Hematopoietic multipotent progenitor cell treated with erythropoietin and hydrocortisone succinate and interleukin-3 and kit ligand, for 15 days (in vitro differentiated cells): ENCODE measurements at regions not wholly inside any gene's neighbourhood (a gene's known extent, or its start where the extent isn't known, plus 50 kb on each side); places are given as distances from the start of the nearest gene placed in this dataset.
"Not testable (repeated sequence)": the region's sequence is repeated elsewhere in the genome, so short reads cannot be mapped to it uniquely, and the experiment has no call there.

Source experiments
- DNase-seq: peaks from one replicate; pipeline ENCODE4 v3.0.0-alpha.2; 2015; ENCODE audit warnings: low spot score

DNA sequence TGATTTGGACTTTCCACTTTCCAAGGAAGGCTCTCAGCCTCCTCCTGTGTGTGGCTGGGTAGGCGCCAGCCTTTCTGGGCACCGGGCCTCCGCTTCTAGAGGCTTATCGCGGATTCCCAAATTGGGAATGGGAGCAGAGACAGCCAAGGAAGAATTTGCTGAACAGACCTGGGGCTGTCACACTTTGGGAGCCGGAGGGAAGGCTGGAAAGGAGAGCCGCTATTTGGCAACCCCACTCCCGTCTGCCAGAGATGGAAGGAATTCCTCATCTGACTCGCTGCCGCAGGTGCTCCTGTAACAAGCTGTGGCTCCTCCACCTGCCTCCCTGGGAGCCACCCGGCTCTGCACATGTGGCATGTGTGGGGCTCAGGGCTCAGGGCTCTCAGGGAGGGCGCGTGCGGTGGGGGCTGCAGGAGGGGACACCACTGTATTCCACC is 50.8 kb upstream of the ECHDC3 start:
- no peak for DNase-seq

GRCh38 chr10:11689945-11690736 is 52.0 kb upstream of the ECHDC3 start:
- DNase-seq, result no peak

- not testable (repeated sequence) for DNase-seq
Measured at GRCh38 chr10:11688448-11688795, 53.8 kb upstream of the ECHDC3 start.

DNA sequence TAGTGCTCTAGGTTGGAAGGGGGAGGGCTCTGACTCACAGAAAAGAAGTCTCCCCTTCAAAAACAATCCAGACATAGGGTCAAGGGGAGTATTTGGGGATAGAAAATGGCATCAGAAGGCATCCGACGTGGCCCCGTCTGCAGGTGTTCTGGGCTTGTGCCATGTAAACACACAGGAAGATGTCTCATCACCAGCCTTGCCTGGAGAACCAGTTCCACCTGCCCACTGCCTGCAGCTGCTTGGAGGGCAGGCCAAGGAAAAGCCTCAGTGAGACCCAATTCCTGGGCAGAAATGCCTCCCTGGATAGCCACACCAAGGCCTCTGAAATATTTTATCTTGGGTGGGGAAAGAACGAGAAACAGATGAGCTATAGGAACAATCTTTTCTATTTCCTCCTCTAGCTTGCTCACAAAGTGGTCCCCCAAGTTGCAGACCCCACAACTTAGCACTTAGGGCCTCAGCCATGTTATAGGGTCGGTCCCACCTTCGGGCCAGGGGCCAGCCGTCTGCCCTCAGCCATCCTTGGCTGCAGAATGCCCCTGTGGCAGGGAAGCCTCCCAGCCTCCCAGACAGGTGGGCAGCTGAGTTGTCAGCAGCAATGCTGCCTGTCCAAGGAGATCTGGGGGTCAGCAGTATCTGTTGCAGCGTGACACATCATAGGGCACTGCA is 54.3 kb upstream of the ECHDC3 start:
- no peak for DNase-seq

DNA sequence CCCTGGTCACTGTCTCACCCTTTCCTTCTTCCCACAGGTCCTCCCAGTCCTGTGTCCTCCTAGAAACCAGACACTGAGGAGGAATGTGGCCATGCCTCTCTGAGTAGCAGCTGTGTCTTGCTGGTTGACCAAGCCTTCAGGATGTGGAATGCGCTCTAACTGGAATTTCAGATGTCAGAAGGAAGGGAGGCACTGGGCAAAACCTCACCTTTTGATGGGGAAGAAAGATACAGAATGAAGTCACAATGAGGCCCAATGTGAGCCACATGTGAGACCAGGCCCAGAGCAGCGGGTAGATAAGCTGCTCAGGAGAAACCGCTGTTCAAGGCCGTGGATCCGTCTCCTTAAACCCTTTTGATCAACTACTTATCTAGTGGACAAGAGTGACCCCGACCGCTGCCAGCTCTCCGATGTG is 54.8 kb upstream of the ECHDC3 start:
- DNase-seq, result no peak

GRCh38 chr10:11685787-11686218 is 56.4 kb upstream of the ECHDC3 start:
- peak; percentile 64 for DNase-seq

DNA sequence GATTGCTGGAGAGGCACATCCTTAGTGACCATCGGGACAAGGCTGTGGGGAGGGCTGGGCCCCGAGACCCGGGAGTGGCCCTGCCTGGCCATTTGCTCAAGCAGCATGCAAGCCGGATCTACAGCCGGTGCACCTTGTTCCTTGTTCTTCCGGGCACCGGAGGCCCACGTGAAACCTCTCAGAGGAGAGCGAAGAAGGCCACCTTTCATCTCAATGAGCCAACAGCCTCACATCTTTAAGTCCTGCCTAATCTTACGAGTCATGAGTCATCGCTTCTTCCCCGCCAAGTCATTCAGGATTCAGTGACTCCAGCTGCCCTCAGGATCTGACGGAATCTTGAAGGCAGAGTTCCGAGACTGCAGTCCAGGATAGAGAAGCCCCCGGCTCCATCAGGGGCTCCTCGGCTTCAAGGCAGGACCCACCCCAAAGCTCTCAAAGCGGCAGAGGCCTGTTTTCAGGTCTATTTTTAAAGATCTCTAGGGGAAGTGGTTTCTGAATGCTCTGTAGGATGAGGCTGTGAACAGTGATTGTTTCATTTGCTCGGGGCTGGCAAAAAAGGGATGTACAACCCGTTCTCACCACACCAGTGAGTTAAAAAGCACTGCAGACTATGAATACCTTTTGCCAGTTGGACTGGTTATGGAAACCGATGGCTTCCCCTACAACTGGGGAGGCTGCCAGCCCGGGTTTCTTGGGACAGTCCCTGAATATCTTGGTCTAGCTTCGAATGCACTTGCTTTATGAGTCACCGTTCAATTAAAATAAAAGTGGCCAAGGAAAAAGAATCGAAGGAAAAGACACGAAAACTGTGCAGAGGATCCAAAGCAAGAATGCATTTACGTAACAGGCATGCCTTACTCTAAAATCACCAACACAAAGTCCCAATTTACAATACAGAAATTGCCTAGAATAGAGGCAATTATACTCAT is 57.2 kb upstream of the ECHDC3 start:
- peak; percentile 53 for DNase-seq

- DNase-seq, result not testable (repeated sequence)
Measured at GRCh38 chr10:11684341-11684716, 57.9 kb upstream of the ECHDC3 start.

DNA sequence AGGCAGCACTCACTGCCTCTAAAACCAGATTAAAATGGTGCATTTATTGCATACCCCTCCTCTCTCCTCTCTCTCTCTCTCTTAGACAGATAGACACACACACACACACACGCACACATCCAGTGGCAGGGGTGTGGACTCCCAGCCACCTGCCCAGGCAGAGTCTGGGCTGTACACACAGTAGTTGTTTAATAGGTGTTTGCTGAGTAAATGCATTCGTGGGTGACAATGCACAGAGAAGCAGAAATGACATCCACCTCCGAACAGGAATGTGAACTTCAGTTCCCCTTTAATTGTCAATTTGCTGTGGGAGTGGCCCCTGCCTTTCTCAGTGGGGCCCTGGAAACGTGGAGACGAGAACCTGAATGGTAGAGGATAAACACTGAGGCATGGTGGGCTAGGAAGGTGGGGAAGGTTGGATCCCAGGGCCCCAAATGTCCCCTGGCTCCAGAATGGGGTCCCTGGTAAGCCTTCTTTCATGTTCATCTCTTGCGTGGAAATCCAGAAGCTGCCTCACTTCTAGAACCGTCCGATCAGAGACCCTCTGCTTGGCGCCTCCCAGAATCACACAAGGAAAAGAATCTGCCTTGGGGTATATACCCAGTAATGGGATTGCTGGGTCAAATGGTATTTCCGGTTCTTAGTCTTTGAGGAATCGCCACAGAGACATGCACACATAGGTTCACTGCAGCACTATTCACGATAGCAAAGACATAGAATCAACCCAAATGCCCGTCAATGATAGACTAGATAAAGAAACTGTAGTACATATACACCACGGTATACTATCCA is 58.5 kb upstream of the ECHDC3 start:
- DNase-seq, result no peak

DNA sequence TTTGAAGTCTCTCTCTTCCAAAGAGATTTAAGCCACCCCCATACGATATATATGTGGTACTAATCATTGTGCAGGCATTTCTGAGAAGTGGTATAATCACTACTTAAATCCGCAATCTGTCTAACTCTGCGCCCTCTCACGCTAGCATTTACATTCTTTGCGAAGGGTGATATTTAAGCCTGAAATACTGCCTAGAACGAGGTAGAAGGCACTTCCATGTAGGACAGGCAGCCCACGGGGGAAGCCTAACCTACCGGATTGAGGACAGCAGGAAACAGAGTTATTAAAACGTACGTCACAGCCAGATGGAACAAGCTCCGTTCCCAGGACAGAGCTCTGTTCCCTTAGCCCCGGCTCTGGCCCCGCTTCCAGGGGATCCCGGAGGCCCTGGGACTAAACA is 59.3 kb upstream of the ECHDC3 start:
- no peak for DNase-seq

GRCh38 chr10:11682267-11682683 is 59.9 kb upstream of the ECHDC3 start:
- DNase-seq, result no peak

GRCh38 chr10:11680496-11680895 is 61.7 kb upstream of the ECHDC3 start:
- no peak for DNase-seq

GRCh38 chr10:11679946-11680345 is 62.2 kb upstream of the ECHDC3 start:
- no peak for DNase-seq

- no peak for DNase-seq
Measured at GRCh38 chr10:11678074-11678793, 63.9 kb upstream of the ECHDC3 start.

DNA sequence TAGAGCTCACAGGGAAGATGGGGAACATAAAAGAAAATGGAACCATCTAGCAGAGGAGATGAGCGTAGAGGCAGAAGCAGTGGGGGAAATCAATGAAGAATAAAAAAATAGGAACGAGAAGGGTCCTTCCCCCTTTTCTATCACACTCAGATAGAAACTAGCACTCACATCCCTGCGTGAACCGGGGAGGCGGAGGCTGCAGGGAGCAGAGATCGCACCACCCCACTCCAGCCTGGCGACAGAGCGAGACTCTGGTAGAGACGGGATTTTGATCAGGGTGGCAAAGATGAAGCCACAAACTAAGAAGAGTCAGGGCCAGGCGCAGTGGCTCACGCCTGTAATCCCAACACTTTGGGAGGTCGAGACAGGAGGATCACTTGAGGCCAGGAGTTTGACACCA is 64.7 kb upstream of the ECHDC3 start:
- DNase-seq, result no peak

GRCh38 chr10:11673346-11674280 is 62.2 kb upstream of the USP6NL start:
- DNase-seq, result no peak

DNA sequence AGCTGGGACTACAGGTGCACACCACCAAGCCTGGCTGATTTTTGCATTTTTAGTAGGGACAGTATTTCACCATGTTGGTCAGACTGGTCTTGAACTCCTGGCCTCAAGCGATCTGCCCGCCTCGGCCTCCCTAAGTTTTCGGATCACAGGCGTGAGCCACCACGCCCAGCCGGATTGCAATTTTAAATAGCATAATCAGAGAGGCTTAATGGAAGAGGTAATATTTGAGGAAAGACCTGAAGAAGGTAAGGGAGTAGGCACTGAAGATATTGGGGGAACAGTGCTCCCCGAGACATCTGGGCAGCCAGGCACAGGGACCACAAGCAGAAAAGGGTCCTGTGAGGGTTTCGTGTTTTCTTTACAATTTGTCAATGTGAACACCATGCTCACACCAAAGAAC is 61.4 kb upstream of the USP6NL start:
- no peak for DNase-seq

DNA sequence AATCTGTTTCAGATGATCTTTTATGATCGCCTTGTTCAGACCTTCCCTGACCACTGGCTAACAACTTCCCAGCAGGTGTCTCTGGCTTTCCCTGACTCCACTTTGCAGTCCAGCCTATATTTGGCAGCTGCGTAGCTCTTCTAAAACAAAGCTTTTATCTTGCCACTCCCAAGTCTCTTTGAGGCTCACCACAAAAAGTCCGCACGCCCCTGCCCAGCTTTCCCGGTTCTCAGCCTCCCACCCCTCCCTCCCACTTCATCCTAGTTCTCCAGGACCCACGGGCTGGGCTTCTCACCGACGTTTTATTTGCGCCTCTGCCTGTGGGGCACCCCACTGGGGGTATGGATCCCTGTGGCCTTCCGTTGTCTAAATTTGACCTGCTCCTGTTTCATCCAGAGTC is 58.9 kb upstream of the USP6NL start:
- DNase-seq, result no peak

- DNase-seq, result no peak
Measured at GRCh38 chr10:11668847-11669610, 57.6 kb upstream of the USP6NL start.
